HG03460 (cell line): ENCODE measurements at regions not wholly inside any gene's neighbourhood (a gene's known extent, or its start where the extent isn't known, plus 50 kb on each side); places are given as distances from the start of the nearest gene placed in this dataset.

Source experiments
- ATAC-seq: cut with Tn5 transposase; IDR thresholded peaks from one replicate; pipeline ENCODE4 v1.9.1; 2021; ENCODE audit not compliant: unreplicated experiment

- no peak for ATAC-seq
Measured at GRCh38 chr20:17819395-17820093, 119.8 kb downstream of the BANF2 start.

GRCh38 chr20:17818187-17818586 lies 118.4 kb downstream of the BANF2 start:
- no peak for ATAC-seq

- no peak for ATAC-seq
Measured at GRCh38 chr20:17816804-17817587, 117.2 kb downstream of the BANF2 start.

- ATAC-seq = no peak
Measured at GRCh38 chr20:17811628-17811965, 111.8 kb downstream of the BANF2 start.

GRCh38 chr20:17810847-17811627 lies 111.3 kb downstream of the BANF2 start:
- ATAC-seq = no peak

- no peak for ATAC-seq
Measured at GRCh38 chr20:17810062-17810631, 110.4 kb downstream of the BANF2 start.

- no peak for ATAC-seq
Measured at GRCh38 chr20:17809362-17810061, 109.7 kb downstream of the BANF2 start.

GRCh38 chr20:17808782-17809181 lies 109.0 kb downstream of the BANF2 start:
- no peak for ATAC-seq

GRCh38 chr20:17808357-17808756 lies 108.6 kb downstream of the BANF2 start:
- ATAC-seq = no peak

- ATAC-seq = no peak
Measured at GRCh38 chr20:17807651-17808050, 107.9 kb downstream of the BANF2 start.

GRCh38 chr20:17806739-17807441 lies 107.1 kb downstream of the BANF2 start:
- ATAC-seq = no peak

- ATAC-seq = no peak
Measured at GRCh38 chr20:17806107-17806506, 106.3 kb downstream of the BANF2 start.

GRCh38 chr20:17803765-17804164 lies 104.0 kb downstream of the BANF2 start:
- ATAC-seq = no peak

- ATAC-seq = no peak
Measured at GRCh38 chr20:17799575-17800227, 99.9 kb downstream of the BANF2 start.

GRCh38 chr20:17798601-17799000 lies 98.8 kb downstream of the BANF2 start:
- no peak for ATAC-seq

- no peak for ATAC-seq
Measured at GRCh38 chr20:17797579-17797978, 97.8 kb downstream of the BANF2 start.

GRCh38 chr20:17797161-17797560 lies 97.4 kb downstream of the BANF2 start:
- ATAC-seq = no peak

GRCh38 chr20:17796091-17796563 lies 96.4 kb downstream of the BANF2 start:
- no peak for ATAC-seq

GRCh38 chr20:17795501-17796071 lies 95.8 kb downstream of the BANF2 start:
- ATAC-seq = no peak
